HEK293 (cell line): ENCODE measurements at regions not wholly inside any gene's neighbourhood (a gene's known extent, or its start where the extent isn't known, plus 50 kb on each side); places are given as distances from the start of the nearest gene placed in this dataset.

Source experiments
- ATF2 ChIP-seq: fragments of 450-650 bp; formaldehyde crosslinking; IDR thresholded peaks from 2 replicates; pipeline ENCODE4 v1.5.1; 2016; ENCODE audit warnings: missing biosample characterization, missing genetic modification characterization, low read depth
- HOXA7 ChIP-seq: sonication (generic); formaldehyde crosslinking; IDR thresholded peaks from 2 replicates; pipeline ENCODE4 v1.8.1; 2022; ENCODE audit warnings: missing genetic modification reagents, borderline replicate concordance
- HOXC10 ChIP-seq: sonication (generic); formaldehyde crosslinking; IDR thresholded peaks from 2 replicates; pipeline ENCODE4 v1.8.1; 2023; ENCODE audit warnings: mild to moderate bottlenecking, missing genetic modification reagents
- HOXD13 ChIP-seq: sonication (generic); formaldehyde crosslinking; IDR thresholded peaks from 2 replicates; pipeline ENCODE4 v1.8.0; 2022; ENCODE audit warnings: missing genetic modification reagents, borderline replicate concordance
- OSR2 ChIP-seq: fragments of 450-650 bp; formaldehyde crosslinking; IDR thresholded peaks from 2 replicates; pipeline ENCODE4 v1.5.1; 2016; ENCODE audit warnings: missing biosample characterization, missing genetic modification characterization
- ZFP3 ChIP-seq: fragments of 450-650 bp; formaldehyde crosslinking; IDR thresholded peaks from 2 replicates; pipeline ENCODE4 v1.5.1; 2016; ENCODE audit warnings: low read depth, missing biosample characterization, missing genetic modification characterization
- ZFP37 ChIP-seq: fragments of 450-650 bp; formaldehyde crosslinking; IDR thresholded peaks from 2 replicates; pipeline ENCODE4 v1.5.1; 2016; ENCODE audit warnings: missing biosample characterization, missing genetic modification characterization
- ZFP69B ChIP-seq: fragments of 450-650 bp; formaldehyde crosslinking; IDR thresholded peaks from 2 replicates; pipeline ENCODE4 v1.5.1; 2016; ENCODE audit warnings: missing biosample characterization, missing genetic modification characterization
- ZNF10 ChIP-seq: fragments of 450-650 bp; formaldehyde crosslinking; IDR thresholded peaks from 2 replicates; pipeline ENCODE4 v1.5.1; 2017; ENCODE audit warnings: missing biosample characterization, missing genetic modification characterization
- ZNF132 ChIP-seq: fragments of 450-650 bp; formaldehyde crosslinking; IDR thresholded peaks from 2 replicates; pipeline ENCODE4 v1.5.1; 2017; ENCODE audit warnings: missing biosample characterization, missing genetic modification characterization, borderline replicate concordance
- ZNF133 ChIP-seq: fragments of 450-650 bp; formaldehyde crosslinking; IDR thresholded peaks from 2 replicates; pipeline ENCODE4 v1.5.1; 2016; ENCODE audit warnings: missing biosample characterization, missing genetic modification characterization
- ZNF174 ChIP-seq: fragments of 450-650 bp; formaldehyde crosslinking; IDR thresholded peaks from 2 replicates; pipeline ENCODE4 v1.5.0; 2017; ENCODE audit warnings: missing biosample characterization, mild to moderate bottlenecking, missing genetic modification characterization
- ZNF175 ChIP-seq: fragments of 450-650 bp; formaldehyde crosslinking; IDR thresholded peaks from 2 replicates; pipeline ENCODE4 v1.5.1; 2016; ENCODE audit warnings: missing biosample characterization, missing genetic modification characterization
- ZNF184 ChIP-seq: fragments of 450-650 bp; IDR thresholded peaks from 2 replicates; pipeline ENCODE4 v1.5.1; 2018; ENCODE audit warnings: missing biosample characterization, mild to moderate bottlenecking, missing genetic modification characterization
- ZNF2 ChIP-seq: fragments of 450-650 bp; formaldehyde crosslinking; IDR thresholded peaks from 2 replicates; pipeline ENCODE4 v1.5.1; 2016; ENCODE audit warnings: missing biosample characterization, missing genetic modification characterization
- ZNF211 ChIP-seq: fragments of 450-650 bp; formaldehyde crosslinking; IDR thresholded peaks from 2 replicates; pipeline ENCODE4 v1.5.1; 2016; ENCODE audit warnings: low read depth, missing biosample characterization, missing genetic modification characterization
- ZNF214 ChIP-seq: fragments of 450-650 bp; formaldehyde crosslinking; IDR thresholded peaks from 2 replicates; pipeline ENCODE4 v1.5.1; 2017; ENCODE audit warnings: missing biosample characterization, mild to moderate bottlenecking, missing genetic modification characterization, borderline replicate concordance
- ZNF24 ChIP-seq: fragments of 450-650 bp; formaldehyde crosslinking; IDR thresholded peaks from 2 replicates; pipeline ENCODE4 v1.5.1; 2016; ENCODE audit warnings: missing biosample characterization, missing genetic modification characterization
- ZNF248 ChIP-seq: fragments of 450-650 bp; formaldehyde crosslinking; IDR thresholded peaks from 2 replicates; pipeline ENCODE4 v1.5.1; 2017; ENCODE audit warnings: missing biosample characterization, missing genetic modification characterization
- ZNF292 ChIP-seq: fragments of 450-650 bp; formaldehyde crosslinking; IDR thresholded peaks from 2 replicates; pipeline ENCODE4 v1.5.1; 2016; ENCODE audit warnings: low read depth, missing biosample characterization, missing genetic modification characterization, borderline replicate concordance
- ZNF416 ChIP-seq: fragments of 450-650 bp; formaldehyde crosslinking; IDR thresholded peaks from 2 replicates; pipeline ENCODE4 v1.5.1; 2016; ENCODE audit warnings: missing biosample characterization, missing genetic modification characterization
- ZNF423 ChIP-seq: fragments of 450-650 bp; formaldehyde crosslinking; IDR thresholded peaks from 2 replicates; pipeline ENCODE4 v1.5.1; 2016; ENCODE audit warnings: missing biosample characterization, missing genetic modification characterization
- ZNF426 ChIP-seq: fragments of 450-650 bp; formaldehyde crosslinking; IDR thresholded peaks from 2 replicates; pipeline ENCODE4 v1.5.1; 2017; ENCODE audit warnings: missing biosample characterization, missing genetic modification characterization, mild to moderate bottlenecking, inconsistent platforms, moderate library complexity
- ZNF473 ChIP-seq: fragments of 450-650 bp; formaldehyde crosslinking; IDR thresholded peaks from 2 replicates; pipeline ENCODE4 v1.5.1; 2017; ENCODE audit warnings: missing biosample characterization, missing genetic modification characterization
- ZNF501 ChIP-seq: fragments of 450-650 bp; formaldehyde crosslinking; IDR thresholded peaks from 2 replicates; pipeline ENCODE4 v1.5.1; 2016; ENCODE audit warnings: missing biosample characterization, missing genetic modification characterization
- ZNF596 ChIP-seq: fragments of 450-650 bp; IDR thresholded peaks from 2 replicates; pipeline ENCODE4 v1.5.0; 2018; ENCODE audit warnings: missing biosample characterization, mild to moderate bottlenecking, missing genetic modification characterization, moderate library complexity
- ZNF623 ChIP-seq: fragments of 450-650 bp; formaldehyde crosslinking; IDR thresholded peaks from 2 replicates; pipeline ENCODE4 v1.5.1; 2016; ENCODE audit warnings: missing biosample characterization, missing genetic modification characterization
- ZNF692 ChIP-seq: fragments of 450-650 bp; formaldehyde crosslinking; IDR thresholded peaks from 2 replicates; pipeline ENCODE4 v1.5.1; 2016; ENCODE audit warnings: missing biosample characterization, missing genetic modification characterization
- ZNF792 ChIP-seq: fragments of 450-650 bp; formaldehyde crosslinking; IDR thresholded peaks from 2 replicates; pipeline ENCODE4 v1.5.1; 2016; ENCODE audit warnings: missing biosample characterization, missing genetic modification characterization
- ZNF830 ChIP-seq: fragments of 450-650 bp; IDR thresholded peaks from 2 replicates; pipeline ENCODE4 v1.5.0; 2018; ENCODE audit warnings: missing biosample characterization, missing genetic modification characterization, low read depth, mild to moderate bottlenecking, moderate library complexity
- TF ChIP-seq, protein P1 (sequence below): IDR thresholded peaks from 2 replicates; pipeline ENCODE4 v1.6.1; 2011; ENCODE audit warnings: mild to moderate bottlenecking, low read depth, low read length, borderline replicate concordance
- TF ChIP-seq, protein P2 (sequence below): sonication (generic); formaldehyde crosslinking; IDR thresholded peaks from 2 replicates; pipeline ENCODE4 v1.8.1; 2022; ENCODE audit warnings: mild to moderate bottlenecking, moderate library complexity, missing genetic modification reagents
- TF ChIP-seq, protein P3 (sequence below): fragments of 450-650 bp; formaldehyde crosslinking; IDR thresholded peaks from 2 replicates; pipeline ENCODE4 v1.5.1; 2016; ENCODE audit warnings: missing biosample characterization, missing genetic modification characterization, low read depth

- TF ChIP-seq ZNF175 (tag by site-specific recombination) (no peak), ZNF416 (tag by site-specific recombination) (no peak), ZNF174 (tag by site-specific recombination) (no peak), ZNF24 (tag by site-specific recombination) (peak; percentile 94; the same call in 1 of the 2 replicates), HOXC10 (CRISPR knock-in tag) (no peak), ATF2 (peak; percentile 52), ZNF830 (no peak), ZNF292 (tag by site-specific recombination) (no peak), ZNF473 (tag by site-specific recombination) (no peak), ZNF214 (tag by site-specific recombination) (no peak), ZFP37 (peak; percentile 97), ZNF792 (tag by site-specific recombination) (peak; percentile 91; the same call in 1 of the 2 replicates), ZNF623 (tag by site-specific recombination) (0 out of 2 replicates have a peak, but pooled peaks have one; percentile 15), OSR2 (peak; percentile 97), ZFP3 (tag by site-specific recombination) (no peak), ZNF248 (no peak), ZNF692 (tag by site-specific recombination) (peak; percentile 83), ZNF133 (no peak), ZFP69B (tag by site-specific recombination) (peak; percentile 75; the same call in 1 of the 2 replicates), ZNF184 (tag by site-specific recombination) (0 out of 2 replicates have a peak, but pooled peaks have one; percentile 59), ZNF501 (tag by site-specific recombination) (peak; percentile 96), ZNF2 (peak; percentile 95), ZNF596 (no peak), HOXD13 (CRISPR knock-in tag) (no peak), ZNF132 (tag by site-specific recombination) (no peak), ZNF423 (peak; percentile 99), HOXA7 (CRISPR knock-in tag) (no peak), ZNF211 (tag by site-specific recombination) (no peak), ZNF426 (tag by site-specific recombination) (no peak), ZNF10 (peak; percentile 53; the same call in 1 of the 2 replicates)
- TF ChIP-seq, protein P1, sequence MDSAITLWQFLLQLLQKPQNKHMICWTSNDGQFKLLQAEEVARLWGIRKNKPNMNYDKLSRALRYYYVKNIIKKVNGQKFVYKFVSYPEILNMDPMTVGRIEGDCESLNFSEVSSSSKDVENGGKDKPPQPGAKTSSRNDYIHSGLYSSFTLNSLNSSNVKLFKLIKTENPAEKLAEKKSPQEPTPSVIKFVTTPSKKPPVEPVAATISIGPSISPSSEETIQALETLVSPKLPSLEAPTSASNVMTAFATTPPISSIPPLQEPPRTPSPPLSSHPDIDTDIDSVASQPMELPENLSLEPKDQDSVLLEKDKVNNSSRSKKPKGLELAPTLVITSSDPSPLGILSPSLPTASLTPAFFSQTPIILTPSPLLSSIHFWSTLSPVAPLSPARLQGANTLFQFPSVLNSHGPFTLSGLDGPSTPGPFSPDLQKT, result no peak
- TF ChIP-seq, protein P2, sequence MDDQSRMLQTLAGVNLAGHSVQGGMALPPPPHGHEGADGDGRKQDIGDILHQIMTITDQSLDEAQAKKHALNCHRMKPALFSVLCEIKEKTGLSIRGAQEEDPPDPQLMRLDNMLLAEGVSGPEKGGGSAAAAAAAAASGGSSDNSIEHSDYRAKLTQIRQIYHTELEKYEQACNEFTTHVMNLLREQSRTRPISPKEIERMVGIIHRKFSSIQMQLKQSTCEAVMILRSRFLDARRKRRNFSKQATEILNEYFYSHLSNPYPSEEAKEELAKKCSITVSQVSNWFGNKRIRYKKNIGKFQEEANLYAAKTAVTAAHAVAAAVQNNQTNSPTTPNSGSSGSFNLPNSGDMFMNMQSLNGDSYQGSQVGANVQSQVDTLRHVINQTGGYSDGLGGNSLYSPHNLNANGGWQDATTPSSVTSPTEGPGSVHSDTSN (CRISPR knock-in tag), result no peak
- TF ChIP-seq, protein P3, sequence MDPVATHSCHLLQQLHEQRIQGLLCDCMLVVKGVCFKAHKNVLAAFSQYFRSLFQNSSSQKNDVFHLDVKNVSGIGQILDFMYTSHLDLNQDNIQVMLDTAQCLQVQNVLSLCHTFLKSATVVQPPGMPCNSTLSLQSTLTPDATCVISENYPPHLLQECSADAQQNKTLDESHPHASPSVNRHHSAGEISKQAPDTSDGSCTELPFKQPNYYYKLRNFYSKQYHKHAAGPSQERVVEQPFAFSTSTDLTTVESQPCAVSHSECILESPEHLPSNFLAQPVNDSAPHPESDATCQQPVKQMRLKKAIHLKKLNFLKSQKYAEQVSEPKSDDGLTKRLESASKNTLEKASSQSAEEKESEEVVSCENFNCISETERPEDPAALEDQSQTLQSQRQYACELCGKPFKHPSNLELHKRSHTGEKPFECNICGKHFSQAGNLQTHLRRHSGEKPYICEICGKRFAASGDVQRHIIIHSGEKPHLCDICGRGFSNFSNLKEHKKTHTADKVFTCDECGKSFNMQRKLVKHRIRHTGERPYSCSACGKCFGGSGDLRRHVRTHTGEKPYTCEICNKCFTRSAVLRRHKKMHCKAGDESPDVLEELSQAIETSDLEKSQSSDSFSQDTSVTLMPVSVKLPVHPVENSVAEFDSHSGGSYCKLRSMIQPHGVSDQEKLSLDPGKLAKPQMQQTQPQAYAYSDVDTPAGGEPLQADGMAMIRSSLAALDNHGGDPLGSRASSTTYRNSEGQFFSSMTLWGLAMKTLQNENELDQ (tag by site-specific recombination), result no peak
Measured at GRCh38 chr1:148264374-148265276, 112.5 kb upstream of the NBPF11 start (continued).
